Mammary epithelial cell (primary cell): ENCODE measurements at regions not wholly inside any gene's neighbourhood (a gene's known extent, or its start where the extent isn't known, plus 50 kb on each side); places are given as distances from the start of the nearest gene placed in this dataset.

Experiments
- EZH2 ChIP-seq: IDR thresholded peaks from 2 replicates; pipeline ENCODE4 v1.6.1; 2012; ENCODE audit warnings: low read length, inconsistent platforms, borderline replicate concordance
- TF ChIP-seq, protein P1 (sequence below), 2 donors: IDR thresholded peaks in 1 of 2; conservative IDR thresholded peaks in 1 of 2; 2 replicates each; pipeline ENCODE4 v1.5.1; 2011 to 2012; ENCODE audit warnings: inconsistent platforms in 2 of 2, low read length in 2 of 2, mild to moderate bottlenecking in 2 of 2, control low read depth in 1 of 2, low read depth in 1 of 2; ENCODE audit not compliant: insufficient read depth in 1 of 2; ENCODE audit errors: extremely low read depth in 1 of 2

DNA sequence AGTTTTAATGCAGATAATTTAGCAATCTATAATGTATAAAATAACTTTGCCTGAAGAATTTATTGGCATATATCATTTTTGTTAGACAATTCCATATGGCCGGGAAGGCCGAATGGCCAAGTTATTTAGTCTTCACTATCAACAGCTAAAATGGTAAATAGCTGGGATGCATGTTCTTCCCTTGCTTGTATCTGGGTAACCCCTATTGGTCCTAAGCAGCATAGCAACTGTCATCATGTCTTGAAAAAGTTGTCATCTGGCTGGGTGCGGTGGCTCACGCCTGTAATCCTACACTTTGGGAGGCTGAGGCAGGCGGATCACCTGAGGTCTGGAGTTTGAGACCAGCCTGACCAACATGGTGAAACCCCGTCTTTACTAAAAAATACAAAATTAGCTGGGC is 340.0 kb upstream of the DPYD start:
- TF ChIP-seq, protein P1, sequence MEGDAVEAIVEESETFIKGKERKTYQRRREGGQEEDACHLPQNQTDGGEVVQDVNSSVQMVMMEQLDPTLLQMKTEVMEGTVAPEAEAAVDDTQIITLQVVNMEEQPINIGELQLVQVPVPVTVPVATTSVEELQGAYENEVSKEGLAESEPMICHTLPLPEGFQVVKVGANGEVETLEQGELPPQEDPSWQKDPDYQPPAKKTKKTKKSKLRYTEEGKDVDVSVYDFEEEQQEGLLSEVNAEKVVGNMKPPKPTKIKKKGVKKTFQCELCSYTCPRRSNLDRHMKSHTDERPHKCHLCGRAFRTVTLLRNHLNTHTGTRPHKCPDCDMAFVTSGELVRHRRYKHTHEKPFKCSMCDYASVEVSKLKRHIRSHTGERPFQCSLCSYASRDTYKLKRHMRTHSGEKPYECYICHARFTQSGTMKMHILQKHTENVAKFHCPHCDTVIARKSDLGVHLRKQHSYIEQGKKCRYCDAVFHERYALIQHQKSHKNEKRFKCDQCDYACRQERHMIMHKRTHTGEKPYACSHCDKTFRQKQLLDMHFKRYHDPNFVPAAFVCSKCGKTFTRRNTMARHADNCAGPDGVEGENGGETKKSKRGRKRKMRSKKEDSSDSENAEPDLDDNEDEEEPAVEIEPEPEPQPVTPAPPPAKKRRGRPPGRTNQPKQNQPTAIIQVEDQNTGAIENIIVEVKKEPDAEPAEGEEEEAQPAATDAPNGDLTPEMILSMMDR (conservative IDR thresholded peaks at IDR 0.05 in 1 of 2, IDR thresholded peaks at IDR 0.05 in 1 of 2; ENCODE audit: extremely low read depth in 1 of 2, insufficient read depth in 1 of 2, low read depth in 1 of 2, low read length in 2 of 2): peak in 1 of 2 donors; percentile 1
- TF ChIP-seq EZH2: no peak
